ENCODE measurements at regions not wholly inside any gene's neighbourhood (a gene's known extent, or its start where the extent isn't known, plus 50 kb on each side); places are given as distances from the start of the nearest gene placed in this dataset.

DNA sequence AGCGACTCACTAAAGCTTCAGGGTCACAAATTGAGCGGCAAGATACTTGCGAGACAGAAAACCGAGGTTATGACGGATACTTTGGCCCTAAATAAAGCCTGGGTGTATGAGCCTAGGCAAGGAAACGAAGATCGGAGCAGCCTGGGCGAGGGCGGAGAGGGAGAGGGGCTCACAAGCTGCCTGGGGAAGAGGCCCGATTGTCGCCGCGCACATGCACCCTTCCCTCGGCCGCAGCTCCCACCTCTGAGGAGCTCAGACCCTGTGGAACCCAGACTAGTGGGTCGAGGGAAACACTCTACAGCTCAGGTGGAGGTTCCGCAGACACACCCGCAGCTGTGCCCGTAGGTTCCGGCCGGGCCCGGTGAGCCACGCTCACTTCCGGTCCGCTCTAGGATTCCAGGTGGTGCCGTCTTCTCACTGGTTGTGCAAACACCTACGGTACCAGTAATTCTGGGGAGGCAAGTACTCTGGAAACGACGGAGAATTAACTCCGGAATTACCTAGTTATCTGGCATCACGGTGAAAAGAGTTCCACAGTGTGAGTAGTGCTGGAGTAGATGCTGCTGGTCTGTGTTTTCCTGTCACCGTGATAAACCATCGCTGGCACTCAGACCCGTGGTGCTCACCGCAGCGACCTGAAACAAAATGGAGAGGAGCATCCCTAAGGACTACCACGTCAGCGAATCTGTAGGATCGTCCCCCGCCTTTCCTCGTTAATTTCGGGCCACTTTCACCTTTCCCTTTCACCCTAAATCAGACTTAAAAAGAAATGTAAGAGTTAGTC lies 61.5 kb downstream of the GPX5 start:
- TF ChIP-seq CTCF (conservative IDR thresholded peaks at IDR 0.05; ENCODE audit: low read depth, low read length) (no peak), EZH2 (IDR thresholded peaks at IDR 0.05; ENCODE audit: borderline replicate concordance, low read depth, low read length, poor library complexity, severe bottlenecking) (no peak)
